Peyer's patch (tissue), 4 donors: ENCODE measurements at regions not wholly inside any gene's neighbourhood (a gene's known extent, or its start where the extent isn't known, plus 50 kb on each side); places are given as distances from the start of the nearest gene placed in this dataset.

Experiments
- CTCF ChIP-seq, 6 experiments: fragments of 450-650 bp in 4 of 6; fragments of 200-600 bp in 2 of 6; sonication (generic) in 1 of 6; IDR thresholded peaks; one replicate each; pipeline ENCODE4 v1.5.1; 2017 to 2019; ENCODE audit warnings: antibody characterized with exemption in 6 of 6, mild to moderate bottlenecking in 3 of 6, moderate library complexity in 1 of 6
- POLR2A ChIP-seq, 2 donors: fragments of 450-650 bp; IDR thresholded peaks; one replicate each; pipeline ENCODE4 v1.5.1; 2017; ENCODE audit warnings: antibody characterized with exemption in 2 of 2, mild to moderate bottlenecking in 2 of 2, moderate library complexity in 2 of 2

GRCh38 chr20:50333131-50333670 lies 142.6 kb downstream of the CEBPB start:
- no peak for TF ChIP-seq CTCF (IDR thresholded peaks at IDR 0.05)
- no peak for TF ChIP-seq POLR2A (IDR thresholded peaks at IDR 0.05)
